ENCODE measurements at regions not wholly inside any gene's neighbourhood (a gene's known extent, or its start where the extent isn't known, plus 50 kb on each side); places are given as distances from the start of the nearest gene placed in this dataset.
"Not testable (repeated sequence)": the region's sequence is repeated elsewhere in the genome, so short reads cannot be mapped to it uniquely, and the experiment has no call there.

DNA sequence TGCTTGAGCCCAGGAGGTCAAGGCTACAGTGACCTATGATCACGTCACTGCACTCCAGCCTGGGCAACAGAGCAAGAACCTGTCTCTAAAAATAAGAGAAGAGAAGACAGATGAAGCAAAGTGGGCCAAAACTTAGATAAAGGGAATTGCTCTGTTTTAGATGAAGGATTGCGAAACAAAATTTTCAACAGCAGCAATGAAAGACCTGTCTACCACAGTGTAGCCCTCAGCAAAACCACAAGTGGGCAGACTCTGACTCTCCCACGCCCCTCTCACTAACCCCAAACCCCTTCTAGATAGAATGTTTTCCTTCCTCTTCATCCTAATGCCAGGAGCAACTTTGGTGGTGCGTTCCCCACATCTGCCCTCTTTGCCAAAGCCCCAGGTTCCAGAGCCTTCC is 105.6 kb upstream of the ALDH3B2 start:
- POLR2A ChIA-PET: no interaction called here
- peaks cover 17% of the 10 kb centered on the region for H3K27me3 Mint-ChIP-seq (ENCODE audit: low read depth)
- no peaks in the 10 kb centered on the region for H3K36me3 Mint-ChIP-seq (ENCODE audit: low read depth)
- H3K4me3 Mint-ChIP-seq: no peak overlapping the region
- H3K27ac Mint-ChIP-seq: no peak overlapping the region
- CTCF ChIA-PET: no interaction called here
- H3K4me1 Mint-ChIP-seq (ENCODE audit: low read depth): peaks cover 5% of the 10 kb centered on the region
- ATAC-seq: no peak
- no peaks in the 10 kb centered on the region for H3K9me3 Mint-ChIP-seq (ENCODE audit: insufficient read depth)
- DNase-seq: no peak

DNA sequence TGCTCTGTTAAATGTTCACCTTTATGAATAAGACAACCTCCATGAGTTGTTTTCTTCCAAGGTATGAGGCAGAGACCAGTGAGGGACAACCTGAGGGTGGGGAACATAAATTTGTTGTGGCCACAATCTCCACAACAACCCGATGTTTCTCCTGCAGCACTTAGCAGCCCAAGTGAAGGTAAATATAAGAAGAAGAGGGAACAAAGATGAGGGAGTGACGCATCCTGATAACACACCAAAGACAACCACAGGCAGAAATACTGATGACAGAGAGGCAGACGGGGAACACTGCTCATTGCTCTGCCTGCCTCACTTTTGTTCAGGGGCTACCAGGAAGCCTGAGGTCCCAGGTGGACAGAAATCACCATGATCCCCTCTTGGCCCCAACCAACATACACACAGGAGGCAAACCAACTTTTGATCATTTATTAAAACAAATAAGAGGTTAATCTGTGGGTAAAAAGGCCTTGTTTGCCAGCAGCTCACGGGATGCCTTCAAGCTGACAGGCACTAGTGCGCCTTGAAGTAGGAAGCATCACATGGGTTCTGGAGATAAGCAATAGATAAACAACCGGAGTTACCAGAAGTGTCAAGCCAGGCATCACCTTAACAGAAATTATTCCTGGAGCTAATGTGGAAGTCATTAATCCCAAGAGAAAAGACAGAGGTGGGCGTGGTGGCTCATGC is 104.9 kb upstream of the ALDH3B2 start:
- H3K4me1 Mint-ChIP-seq (ENCODE audit: low read depth); H3K4me3 Mint-ChIP-seq; POLR2A ChIA-PET; CTCF ChIA-PET; ATAC-seq; H3K36me3 Mint-ChIP-seq (ENCODE audit: low read depth); H3K9me3 Mint-ChIP-seq (ENCODE audit: insufficient read depth); H3K27ac Mint-ChIP-seq; DNase-seq: not testable (repeated sequence)
- H3K27me3 Mint-ChIP-seq (ENCODE audit: low read depth): peaks cover 20% of the 10 kb centered on the region

DNA sequence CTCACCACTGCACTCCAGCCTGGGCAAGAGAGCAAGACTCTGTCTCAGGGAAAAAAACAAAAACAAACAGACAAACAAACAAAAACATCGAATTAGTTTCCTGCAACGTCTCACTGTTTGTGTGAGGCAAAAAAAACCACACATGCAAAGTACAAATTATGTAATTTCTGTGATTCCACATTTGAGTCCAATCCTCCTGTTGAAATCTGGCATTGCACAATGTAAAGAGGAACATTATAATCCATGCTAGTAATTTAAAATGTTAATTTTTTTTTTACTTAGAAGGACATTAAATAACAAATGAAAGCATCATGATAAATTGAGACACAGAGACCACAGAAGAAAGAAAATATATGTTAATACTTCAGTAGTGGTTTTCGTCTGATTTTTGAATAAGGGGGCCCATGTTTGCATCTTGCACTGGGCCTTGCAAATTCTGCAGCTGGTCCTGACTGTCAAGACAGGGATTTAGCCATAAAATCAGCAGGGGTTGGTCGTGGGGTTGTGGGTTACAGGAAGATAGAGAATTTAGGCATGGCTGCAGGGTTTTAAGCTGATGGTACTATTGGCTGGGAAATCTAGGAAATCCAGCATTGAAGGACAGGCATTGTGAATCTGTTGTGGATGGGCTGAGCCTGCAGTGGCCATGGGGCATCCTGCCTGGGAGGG is 102.6 kb upstream of the ALDH3B2 start:
- ChIA-PET POLR2A (no interaction called here), CTCF (no interaction called here)
- no peaks in the 10 kb centered on the region for H3K9me3 Mint-ChIP-seq (ENCODE audit: insufficient read depth)
- no peak overlapping the region for H3K4me3 Mint-ChIP-seq
- no peak overlapping the region for H3K27ac Mint-ChIP-seq
- peaks cover 31% of the 10 kb centered on the region for H3K27me3 Mint-ChIP-seq (ENCODE audit: low read depth)
- ATAC-seq (no peak), DNase-seq (no peak)
- H3K4me1 Mint-ChIP-seq (ENCODE audit: low read depth): peaks cover 5% of the 10 kb centered on the region
- H3K36me3 Mint-ChIP-seq (ENCODE audit: low read depth): no peaks in the 10 kb centered on the region

DNA sequence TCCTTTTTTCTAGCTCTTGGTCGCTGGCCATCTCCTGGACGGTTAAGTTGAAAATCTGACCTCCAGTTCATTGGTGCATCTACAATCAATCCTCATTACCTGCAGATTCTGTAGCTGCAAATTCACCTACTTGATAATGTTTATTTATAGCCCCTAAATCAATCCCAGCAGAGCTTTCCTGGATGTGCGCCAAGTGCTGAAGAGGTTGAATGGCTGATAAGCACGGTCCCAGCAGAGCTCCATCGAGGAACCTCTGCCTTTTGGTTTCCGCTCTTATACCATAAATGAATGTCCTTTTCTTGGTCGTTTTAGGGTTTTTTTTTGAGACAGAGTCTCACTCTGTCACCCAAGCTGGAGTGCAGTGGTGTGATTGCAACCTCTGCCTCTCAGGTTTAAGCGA is 99.8 kb upstream of the ALDH3B2 start:
- CTCF ChIA-PET; H3K27ac Mint-ChIP-seq; H3K36me3 Mint-ChIP-seq (ENCODE audit: low read depth); H3K9me3 Mint-ChIP-seq (ENCODE audit: insufficient read depth); H3K4me1 Mint-ChIP-seq (ENCODE audit: low read depth); DNase-seq; H3K4me3 Mint-ChIP-seq; ATAC-seq; POLR2A ChIA-PET: not testable (repeated sequence)
- H3K27me3 Mint-ChIP-seq (ENCODE audit: low read depth): peaks cover 27% of the 10 kb centered on the region

DNA sequence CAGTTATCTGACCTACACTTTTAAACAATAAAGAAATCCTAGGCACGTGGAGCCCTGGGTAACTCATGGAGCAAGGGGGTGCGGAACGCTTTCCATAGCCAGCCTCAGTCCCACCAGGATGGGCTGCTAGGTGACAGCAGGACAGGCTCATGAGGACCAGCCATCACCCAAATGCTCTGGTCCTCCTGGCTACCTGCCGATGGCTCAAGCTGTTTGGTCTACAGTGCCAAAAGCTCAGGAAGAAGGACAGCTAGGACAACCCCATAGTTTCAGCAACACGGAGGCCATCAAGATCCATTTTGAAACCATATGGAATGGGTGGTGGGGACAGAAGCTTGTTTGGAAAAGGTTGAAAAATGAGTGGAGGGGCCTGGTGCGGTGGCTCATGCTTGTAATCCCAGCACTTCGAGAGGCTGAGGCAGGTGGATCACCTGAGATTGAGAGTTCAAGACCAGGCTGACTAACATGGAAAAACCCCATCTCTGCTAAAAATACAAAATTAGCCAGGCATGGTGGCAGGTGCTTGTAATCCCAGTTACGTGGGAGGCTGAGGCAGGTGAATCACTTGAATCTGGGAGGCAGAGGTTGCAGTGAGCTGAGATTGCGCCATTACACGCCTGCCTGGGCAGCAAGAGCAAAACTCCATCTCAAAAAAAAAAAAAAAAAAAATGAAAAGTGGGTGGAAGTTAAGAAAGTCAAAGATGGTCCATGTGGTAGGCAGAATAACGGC is 93.7 kb upstream of the ALDH3B2 start:
- POLR2A ChIA-PET: not testable (repeated sequence)

DNA sequence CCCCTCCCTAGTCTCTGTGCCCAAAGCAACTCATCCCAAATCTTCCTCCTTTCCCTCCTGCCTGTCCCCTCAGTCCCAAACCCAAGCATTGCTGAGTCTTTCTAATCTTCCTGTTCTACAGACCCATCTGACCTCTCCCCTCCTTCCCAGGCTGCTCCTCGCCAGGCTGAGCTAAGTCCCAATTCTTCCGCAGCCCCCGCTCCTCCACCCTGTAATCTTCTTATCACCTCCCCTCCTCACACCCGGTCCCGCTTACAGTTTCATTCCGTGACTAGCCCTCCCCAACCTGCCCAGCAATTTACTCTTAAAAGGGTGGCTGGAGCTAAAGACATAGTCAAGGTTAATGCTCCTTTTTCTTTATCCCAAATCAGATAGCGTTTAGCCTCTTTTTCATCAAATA is 86.8 kb upstream of the ALDH3B2 start:
- H3K9me3 Mint-ChIP-seq (ENCODE audit: insufficient read depth); POLR2A ChIA-PET; H3K27me3 Mint-ChIP-seq (ENCODE audit: low read depth); CTCF ChIA-PET; H3K4me1 Mint-ChIP-seq (ENCODE audit: low read depth); ATAC-seq; H3K4me3 Mint-ChIP-seq; H3K36me3 Mint-ChIP-seq (ENCODE audit: low read depth); DNase-seq; H3K27ac Mint-ChIP-seq: not testable (repeated sequence)

More for the DNA sequence above, 93.7 kb upstream of the ALDH3B2 start:
- DNase-seq; H3K27ac Mint-ChIP-seq; H3K27me3 Mint-ChIP-seq (ENCODE audit: low read depth); H3K4me3 Mint-ChIP-seq; CTCF ChIA-PET; H3K9me3 Mint-ChIP-seq (ENCODE audit: insufficient read depth); ATAC-seq; H3K4me1 Mint-ChIP-seq (ENCODE audit: low read depth); H3K36me3 Mint-ChIP-seq (ENCODE audit: low read depth): not testable (repeated sequence)

DNA sequence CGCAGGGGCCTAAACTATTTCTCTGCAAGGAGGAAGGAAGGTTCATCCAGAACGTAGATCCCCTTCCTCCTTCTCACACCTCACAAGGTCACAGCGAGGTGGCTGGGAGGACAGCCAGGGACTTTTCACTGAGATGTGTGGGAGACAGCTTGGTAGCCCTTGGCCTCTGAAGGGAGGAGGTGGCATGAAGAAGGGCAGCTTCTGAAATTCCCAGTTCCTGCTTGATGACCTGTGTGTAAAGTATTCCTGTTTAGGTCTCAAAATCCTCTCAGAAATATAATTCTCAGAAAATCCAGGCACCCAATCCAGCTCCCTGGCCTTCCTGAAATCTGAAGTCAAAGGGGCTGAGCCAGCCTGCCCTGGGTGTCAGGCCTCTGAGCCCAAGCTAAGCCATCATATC is 84.9 kb upstream of the ALDH3B2 start:
- H3K27ac Mint-ChIP-seq; H3K4me1 Mint-ChIP-seq (ENCODE audit: low read depth); H3K36me3 Mint-ChIP-seq (ENCODE audit: low read depth); ATAC-seq; H3K4me3 Mint-ChIP-seq; H3K9me3 Mint-ChIP-seq (ENCODE audit: insufficient read depth); CTCF ChIA-PET; DNase-seq; POLR2A ChIA-PET: not testable (repeated sequence)
- H3K27me3 Mint-ChIP-seq (ENCODE audit: low read depth): peaks cover 13% of the 10 kb centered on the region

DNA sequence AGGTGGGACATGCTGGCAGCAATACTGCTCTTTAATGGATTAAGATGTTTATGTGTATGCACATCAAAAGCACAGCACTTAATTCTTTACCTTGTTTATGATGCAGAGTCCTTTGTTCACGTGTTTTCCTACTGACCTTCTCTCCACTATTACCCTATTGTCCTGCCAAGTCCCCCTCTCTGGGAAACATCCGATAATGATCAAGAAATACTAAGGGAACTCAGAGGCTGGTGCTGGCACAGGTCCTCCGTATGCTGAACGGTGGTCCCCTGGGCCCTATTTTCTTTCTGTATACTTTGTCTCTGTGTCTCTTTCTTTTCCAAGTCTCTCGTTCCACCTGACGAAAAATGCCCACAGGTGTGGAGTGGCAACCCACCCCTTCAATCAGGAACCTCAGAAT is 84.0 kb upstream of the ALDH3B2 start:
- H3K27me3 Mint-ChIP-seq (ENCODE audit: low read depth): peaks cover 13% of the 10 kb centered on the region
- H3K9me3 Mint-ChIP-seq (ENCODE audit: insufficient read depth); H3K27ac Mint-ChIP-seq; ATAC-seq; POLR2A ChIA-PET; H3K4me1 Mint-ChIP-seq (ENCODE audit: low read depth); CTCF ChIA-PET; DNase-seq; H3K36me3 Mint-ChIP-seq (ENCODE audit: low read depth); H3K4me3 Mint-ChIP-seq: not testable (repeated sequence)

DNA sequence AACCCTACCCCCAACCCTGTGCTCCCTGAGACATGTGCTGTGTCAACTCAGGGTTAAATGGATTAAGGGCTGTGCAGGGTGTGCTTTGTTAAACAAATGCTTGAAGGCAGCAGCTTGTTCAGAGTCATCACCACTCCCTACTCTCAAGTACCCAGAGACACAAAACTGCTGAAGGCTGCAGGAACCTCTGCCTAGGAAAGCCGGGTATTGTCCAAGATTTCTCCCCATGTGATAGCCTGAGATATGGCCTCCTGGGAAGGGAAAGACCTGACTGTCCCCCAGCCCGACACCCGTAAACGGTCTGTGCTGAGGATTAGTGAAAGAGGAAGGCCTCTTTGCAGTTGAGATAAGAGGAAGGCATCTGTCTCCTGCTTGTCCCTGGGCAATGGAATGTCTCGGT is 83.6 kb upstream of the ALDH3B2 start:
- H3K27ac Mint-ChIP-seq; H3K4me3 Mint-ChIP-seq; H3K9me3 Mint-ChIP-seq (ENCODE audit: insufficient read depth); CTCF ChIA-PET; DNase-seq; POLR2A ChIA-PET; H3K4me1 Mint-ChIP-seq (ENCODE audit: low read depth); ATAC-seq; H3K36me3 Mint-ChIP-seq (ENCODE audit: low read depth): not testable (repeated sequence)
- H3K27me3 Mint-ChIP-seq (ENCODE audit: low read depth): peaks cover 13% of the 10 kb centered on the region

DNA sequence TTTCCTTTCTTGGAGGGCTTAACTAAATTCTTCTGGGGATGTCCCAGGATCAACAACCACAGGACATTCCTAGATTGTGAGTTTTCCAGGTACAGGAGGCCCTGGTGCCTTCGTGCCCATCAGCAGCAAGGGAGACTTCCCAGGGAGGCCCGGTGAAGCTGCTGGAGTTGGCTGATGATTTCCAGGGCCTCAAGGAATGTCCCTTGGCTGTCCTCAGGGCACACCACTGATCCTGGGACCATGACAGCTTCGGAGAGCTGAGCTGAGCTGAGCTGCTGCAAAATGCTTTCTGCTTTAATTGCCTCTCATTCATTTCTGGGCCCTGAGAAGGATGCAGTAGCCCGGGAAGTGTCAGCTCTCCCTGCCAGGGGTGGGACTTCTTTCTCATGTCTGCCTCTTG is 79.4 kb upstream of the ALDH3B2 start:
- H3K4me3 Mint-ChIP-seq; H3K9me3 Mint-ChIP-seq (ENCODE audit: insufficient read depth); H3K27ac Mint-ChIP-seq; POLR2A ChIA-PET; ATAC-seq; DNase-seq; H3K4me1 Mint-ChIP-seq (ENCODE audit: low read depth); H3K36me3 Mint-ChIP-seq (ENCODE audit: low read depth); H3K27me3 Mint-ChIP-seq (ENCODE audit: low read depth); CTCF ChIA-PET: not testable (repeated sequence)

DNA sequence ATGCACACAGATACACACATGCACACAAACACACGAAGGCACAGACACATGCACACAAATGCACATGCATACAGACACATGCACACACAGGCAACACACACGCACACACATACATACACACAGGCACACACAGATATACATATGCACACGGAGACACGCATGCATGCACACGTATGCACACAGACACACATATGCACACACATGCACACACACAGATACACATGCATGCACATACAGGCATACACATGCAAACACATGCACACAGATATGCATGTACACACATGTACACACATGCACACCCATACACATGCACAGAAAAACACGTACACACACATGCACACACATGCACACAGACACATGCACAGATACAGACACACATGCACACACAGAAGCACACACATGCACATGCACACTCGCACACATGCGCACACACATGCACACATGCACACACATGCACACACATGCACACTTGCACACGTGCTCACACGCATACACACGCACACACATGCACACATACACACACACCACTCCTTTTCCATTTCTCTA is 70.8 kb upstream of the ALDH3B2 start:
- no peak for DNase-seq
- CTCF ChIA-PET: no interaction called here
- no peak for ATAC-seq
- POLR2A ChIA-PET: no interaction called here
- H3K4me3 Mint-ChIP-seq: no peak overlapping the region
- no peaks in the 10 kb centered on the region for H3K9me3 Mint-ChIP-seq (ENCODE audit: insufficient read depth)
- H3K27ac Mint-ChIP-seq: no peak overlapping the region
- H3K27me3 Mint-ChIP-seq (ENCODE audit: low read depth): no peaks in the 10 kb centered on the region
- H3K36me3 Mint-ChIP-seq (ENCODE audit: low read depth): no peaks in the 10 kb centered on the region
- no peaks in the 10 kb centered on the region for H3K4me1 Mint-ChIP-seq (ENCODE audit: low read depth)

DNA sequence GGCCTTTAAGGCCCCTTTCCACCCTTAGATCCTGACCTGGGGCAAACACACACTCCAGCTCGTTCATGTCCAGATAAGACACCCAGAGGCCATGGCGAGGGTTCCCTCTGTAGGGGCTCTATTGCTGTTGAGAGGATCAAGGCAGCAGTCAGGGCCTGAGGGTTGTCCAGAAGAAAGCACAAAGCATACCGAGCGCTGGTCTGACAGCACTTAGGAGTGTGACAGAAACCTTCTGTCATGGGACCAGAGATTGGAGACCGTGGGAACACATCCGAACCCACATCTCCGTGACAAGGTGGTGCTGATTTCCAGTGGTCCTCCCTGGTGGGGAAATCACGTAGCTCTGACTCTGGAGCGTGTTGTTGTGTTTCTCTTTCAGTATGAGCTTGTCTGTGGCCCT is 69.8 kb upstream of the ALDH3B2 start:
- H3K4me3 Mint-ChIP-seq; H3K4me1 Mint-ChIP-seq (ENCODE audit: low read depth); H3K9me3 Mint-ChIP-seq (ENCODE audit: insufficient read depth); H3K36me3 Mint-ChIP-seq (ENCODE audit: low read depth); ATAC-seq; H3K27me3 Mint-ChIP-seq (ENCODE audit: low read depth); POLR2A ChIA-PET; H3K27ac Mint-ChIP-seq; DNase-seq; CTCF ChIA-PET: not testable (repeated sequence)

All from activated CD8-positive, alpha-beta T cell treated with anti-CD3 and anti-CD28 coated beads, Interleukin-2, amount 10 ng/mL, durations not matched to agents 7 days and 5 days (primary cell).